Fibroblast of villous mesenchyme (primary cell): ENCODE measurements at regions not wholly inside any gene's neighbourhood (a gene's known extent, or its start where the extent isn't known, plus 50 kb on each side); places are given as distances from the start of the nearest gene placed in this dataset.
"Not testable (repeated sequence)": the region's sequence is repeated elsewhere in the genome, so short reads cannot be mapped to it uniquely, and the experiment has no call there.

Source experiments
- DNase-seq: peaks from one replicate; pipeline ENCODE4 v3.0.0-alpha.2; 2010; ENCODE audit warnings: low read depth
- H3K4me3 ChIP-seq: 2 replicates; pipeline ENCODE4 v1.5.1; 2011; ENCODE audit warnings: low read depth, mild to moderate bottlenecking, low read length
- CTCF ChIP-seq: IDR thresholded peaks from 2 replicates; pipeline ENCODE4 v1.5.1; 2012; ENCODE audit warnings: low read depth, mild to moderate bottlenecking, low read length; ENCODE audit not compliant: insufficient read depth

- H3K4me3 ChIP-seq: no peak overlapping the region
- DNase-seq: no peak
- no peak for TF ChIP-seq CTCF
These were observed 85.6 kb downstream of the GADD45G start for GRCh38 chr9:89690334-89690912.

GRCh38 chr9:89695441-89695891 lies 90.7 kb downstream of the GADD45G start:
- DNase-seq: no peak
- no peak for TF ChIP-seq CTCF
- no peak overlapping the region for H3K4me3 ChIP-seq

- not testable (repeated sequence) for DNase-seq, H3K4me3 ChIP-seq
These were observed 91.2 kb downstream of the GADD45G start for GRCh38 chr9:89695979-89696378.

- DNase-seq: no peak
- no peak for TF ChIP-seq CTCF
- H3K4me3 ChIP-seq: no peak overlapping the region
These were observed 92.0 kb downstream of the GADD45G start for GRCh38 chr9:89696780-89697179.

GRCh38 chr9:89697553-89697952 lies 92.7 kb downstream of the GADD45G start:
- H3K4me3 ChIP-seq: no peak overlapping the region
- no peak for DNase-seq
- no peak for TF ChIP-seq CTCF

- H3K4me3 ChIP-seq: no peak overlapping the region
- no peak for DNase-seq
- TF ChIP-seq CTCF: no peak
These were observed 93.7 kb downstream of the GADD45G start for GRCh38 chr9:89698411-89699005.

- no peak for DNase-seq
- no peak overlapping the region for H3K4me3 ChIP-seq
- TF ChIP-seq CTCF: no peak
These were observed 94.8 kb downstream of the GADD45G start for GRCh38 chr9:89699646-89700045.
